ENCODE measurements at regions not wholly inside any gene's neighbourhood (a gene's known extent, or its start where the extent isn't known, plus 50 kb on each side); places are given as distances from the start of the nearest gene placed in this dataset.

GRCh38 chr2:14132386-14132785 lies 500.1 kb upstream of the LRATD1 start:
- Histone ChIP-seq H3K9ac (replicated peaks; ENCODE audit: extremely low read depth, insufficient read depth, low read length) (no peak overlapping the region), H3K4me3 (replicated peaks in 1 of 3; ENCODE audit: insufficient read depth in 1 of 3, low read depth in 1 of 3, low read length in 3 of 3) (no peak overlapping the region), H3K4me1 (ENCODE audit: control insufficient read depth, extremely low read depth, insufficient read depth, low read length) (no peaks in the 10 kb centered on the region), H3K9me3 (replicated peaks; ENCODE audit: control insufficient read depth, insufficient read depth, low read length) (peaks cover 4% of the 10 kb centered on the region), H3K9me1 (replicated peaks; ENCODE audit: control insufficient read depth, extremely low read depth, insufficient read depth, low read length) (no peaks in the 10 kb centered on the region), H3K4me2 (ENCODE audit: insufficient read depth, low read length) (no peak overlapping the region), H3K79me2 (ENCODE audit: control insufficient read depth, insufficient read depth, low read length) (no peaks in the 10 kb centered on the region), H3K27me3 (ENCODE audit: control insufficient read depth in 2 of 2, insufficient read depth in 2 of 2, low read length in 2 of 2) (no peaks in the 10 kb centered on the region), H2AFZ (ENCODE audit: low read depth, low read length) (no peak overlapping the region), H3K27ac (ENCODE audit: insufficient read depth, low read depth, low read length) (no peak overlapping the region), H3K36me3 (ENCODE audit: control insufficient read depth in 2 of 2, extremely low read depth in 1 of 2, insufficient read depth in 2 of 2, low read length in 2 of 2) (no peaks in the 10 kb centered on the region), H4K20me1 (replicated peaks; ENCODE audit: control insufficient read depth, extremely low read depth, insufficient read depth, low read length) (no peaks in the 10 kb centered on the region)
- ChIA-PET POLR2A (no interaction called here), CTCF (no interaction called here)
- dilution Hi-C loops (cut with MboI; ENCODE audit: extremely low pct_ligation_motif_present, low sequenced_read_pairs) (no loop called here), intact Hi-C loops (cut with micrococcal nuclease) (no loop called here)
- DNase-seq (ENCODE audit: low read depth, low spot score) = no peak
- FAIRE-seq = no peak
- no peak for TF ChIP-seq CTCF (IDR thresholded peaks at IDR 0.05; ENCODE audit: extremely low read depth in 1 of 2, insufficient read depth in 1 of 2, low read depth in 1 of 2, low read length in 2 of 2)
- TF ChIP-seq EZH2 (IDR thresholded peaks at IDR 0.05; ENCODE audit: borderline replicate concordance, low read depth, low read length, severe bottlenecking) = no peak
- TF ChIP-seq MAX (IDR thresholded peaks at IDR 0.05; ENCODE audit: insufficient read depth, insufficient read length) = no peak
- no peak for TF ChIP-seq MYC (IDR thresholded peaks at IDR 0.05; ENCODE audit: low read depth, low read length)
- TF ChIP-seq POLR2A (IDR thresholded peaks at IDR 0.05; ENCODE audit: low read depth, low read length) = no peak
- TF ChIP-seq JUN (IDR thresholded peaks at IDR 0.05; ENCODE audit: borderline replicate concordance, insufficient read depth, insufficient read length, low read depth) = no peak
- BruUV-seq (replicated peaks) = no TSS peak

- no peak overlapping the region for H3K27ac ChIP-seq (ENCODE audit: insufficient read depth, low read depth, low read length)
- TF ChIP-seq POLR2A (IDR thresholded peaks at IDR 0.05; ENCODE audit: low read depth, low read length) (no peak), CTCF (IDR thresholded peaks at IDR 0.05; ENCODE audit: extremely low read depth in 1 of 2, insufficient read depth in 1 of 2, low read depth in 1 of 2, low read length in 2 of 2) (no peak)
- no peaks in the 10 kb centered on the region for H4K20me1 ChIP-seq (replicated peaks; ENCODE audit: control insufficient read depth, extremely low read depth, insufficient read depth, low read length)
- ChIA-PET POLR2A (no interaction called here), CTCF (no interaction called here)
- no peaks in the 10 kb centered on the region for H3K27me3 ChIP-seq (ENCODE audit: control insufficient read depth in 2 of 2, insufficient read depth in 2 of 2, low read length in 2 of 2)
- no peaks in the 10 kb centered on the region for H3K4me1 ChIP-seq (ENCODE audit: control insufficient read depth, extremely low read depth, insufficient read depth, low read length)
- H3K9me3 ChIP-seq (replicated peaks; ENCODE audit: control insufficient read depth, insufficient read depth, low read length) = peaks cover 4% of the 10 kb centered on the region
- DNase-seq (ENCODE audit: low read depth, low spot score) (no peak), FAIRE-seq (no peak)
- dilution Hi-C loops (cut with MboI; ENCODE audit: extremely low pct_ligation_motif_present, low sequenced_read_pairs) = no loop called here
- no peaks in the 10 kb centered on the region for H3K36me3 ChIP-seq (ENCODE audit: control insufficient read depth in 2 of 2, extremely low read depth in 1 of 2, insufficient read depth in 2 of 2, low read length in 2 of 2)
- H3K4me3 ChIP-seq (replicated peaks in 1 of 3; ENCODE audit: insufficient read depth in 1 of 3, low read depth in 1 of 3, low read length in 3 of 3) = no peak overlapping the region
- no peak overlapping the region for H3K4me2 ChIP-seq (ENCODE audit: insufficient read depth, low read length)
- H3K79me2 ChIP-seq (ENCODE audit: control insufficient read depth, insufficient read depth, low read length) = no peaks in the 10 kb centered on the region
- H2AFZ ChIP-seq (ENCODE audit: low read depth, low read length) = no peak overlapping the region
- no peak overlapping the region for H3K9ac ChIP-seq (replicated peaks; ENCODE audit: extremely low read depth, insufficient read depth, low read length)
- intact Hi-C loops (cut with micrococcal nuclease) = no loop called here
- no TSS peak for BruUV-seq (replicated peaks)
- H3K9me1 ChIP-seq (replicated peaks; ENCODE audit: control insufficient read depth, extremely low read depth, insufficient read depth, low read length) = no peaks in the 10 kb centered on the region
Measured at GRCh38 chr2:14134771-14135170, 497.7 kb upstream of the LRATD1 start.

Data from endothelial cell of umbilical vein (primary cell).